ENCODE measurements at regions not wholly inside any gene's neighbourhood (a gene's known extent, or its start where the extent isn't known, plus 50 kb on each side); places are given as distances from the start of the nearest gene placed in this dataset.

DNA sequence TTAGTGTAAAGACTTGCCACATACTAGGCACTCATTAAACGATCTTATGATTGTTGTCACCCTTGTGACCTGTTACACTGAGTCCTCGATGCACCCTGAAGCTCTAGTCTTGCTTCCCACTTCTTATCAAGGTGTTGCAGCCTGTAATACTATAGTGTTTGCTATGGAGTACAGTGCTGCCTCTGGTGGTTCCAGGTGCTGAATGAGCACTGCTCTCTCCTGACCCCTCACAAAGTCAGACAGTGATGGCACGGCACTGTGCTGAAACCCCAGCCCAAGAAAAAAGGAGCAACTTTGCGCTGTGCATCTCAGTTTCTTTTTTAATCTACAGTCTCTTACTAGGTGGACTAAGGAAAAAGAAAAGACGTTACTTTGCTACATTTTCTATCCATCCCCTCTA is 106.3 kb downstream of the GC start:
- DNase-seq, result no peak
- no peak overlapping the region for H3K27ac Mint-ChIP-seq
- TF ChIP-seq, protein P1, sequence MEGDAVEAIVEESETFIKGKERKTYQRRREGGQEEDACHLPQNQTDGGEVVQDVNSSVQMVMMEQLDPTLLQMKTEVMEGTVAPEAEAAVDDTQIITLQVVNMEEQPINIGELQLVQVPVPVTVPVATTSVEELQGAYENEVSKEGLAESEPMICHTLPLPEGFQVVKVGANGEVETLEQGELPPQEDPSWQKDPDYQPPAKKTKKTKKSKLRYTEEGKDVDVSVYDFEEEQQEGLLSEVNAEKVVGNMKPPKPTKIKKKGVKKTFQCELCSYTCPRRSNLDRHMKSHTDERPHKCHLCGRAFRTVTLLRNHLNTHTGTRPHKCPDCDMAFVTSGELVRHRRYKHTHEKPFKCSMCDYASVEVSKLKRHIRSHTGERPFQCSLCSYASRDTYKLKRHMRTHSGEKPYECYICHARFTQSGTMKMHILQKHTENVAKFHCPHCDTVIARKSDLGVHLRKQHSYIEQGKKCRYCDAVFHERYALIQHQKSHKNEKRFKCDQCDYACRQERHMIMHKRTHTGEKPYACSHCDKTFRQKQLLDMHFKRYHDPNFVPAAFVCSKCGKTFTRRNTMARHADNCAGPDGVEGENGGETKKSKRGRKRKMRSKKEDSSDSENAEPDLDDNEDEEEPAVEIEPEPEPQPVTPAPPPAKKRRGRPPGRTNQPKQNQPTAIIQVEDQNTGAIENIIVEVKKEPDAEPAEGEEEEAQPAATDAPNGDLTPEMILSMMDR (IDR thresholded peaks at IDR 0.05), result no peak
- peaks cover 3% of the 10 kb centered on the region for H3K27me3 Mint-ChIP-seq (ENCODE audit: low read depth, poor library complexity)
- no peaks in the 10 kb centered on the region for H3K9me3 Mint-ChIP-seq
- H3K36me3 Mint-ChIP-seq (ENCODE audit: low read depth), result no peaks in the 10 kb centered on the region
- H3K4me1 Mint-ChIP-seq, result peaks cover 3% of the 10 kb centered on the region
- no peak overlapping the region for H3K4me3 Mint-ChIP-seq

GRCh38 chr4:71669291-71669690 is 114.6 kb downstream of the GC start:
- Mint-ChIP-seq H3K4me1 (peaks cover 15% of the 10 kb centered on the region), H3K27me3 (ENCODE audit: low read depth, poor library complexity) (peaks cover 4% of the 10 kb centered on the region), H3K36me3 (ENCODE audit: low read depth) (no peaks in the 10 kb centered on the region), H3K4me3 (no peak overlapping the region), H3K9me3 (no peaks in the 10 kb centered on the region), H3K27ac (no peak overlapping the region)
- DNase-seq, result no peak
- TF ChIP-seq, protein P1 (IDR thresholded peaks at IDR 0.05), result no peak

GRCh38 chr4:71665358-71665757 is 118.5 kb downstream of the GC start:
- H3K4me1 Mint-ChIP-seq, result peaks cover 21% of the 10 kb centered on the region
- H3K4me3 Mint-ChIP-seq, result no peak overlapping the region
- TF ChIP-seq, protein P1 (IDR thresholded peaks at IDR 0.05), result no peak
- H3K9me3 Mint-ChIP-seq, result no peaks in the 10 kb centered on the region
- H3K36me3 Mint-ChIP-seq (ENCODE audit: low read depth), result no peaks in the 10 kb centered on the region
- H3K27ac Mint-ChIP-seq, result peak overlapping the region; percentile 41
- DNase-seq, result no peak
- H3K27me3 Mint-ChIP-seq (ENCODE audit: low read depth, poor library complexity), result peaks cover 4% of the 10 kb centered on the region

DNA sequence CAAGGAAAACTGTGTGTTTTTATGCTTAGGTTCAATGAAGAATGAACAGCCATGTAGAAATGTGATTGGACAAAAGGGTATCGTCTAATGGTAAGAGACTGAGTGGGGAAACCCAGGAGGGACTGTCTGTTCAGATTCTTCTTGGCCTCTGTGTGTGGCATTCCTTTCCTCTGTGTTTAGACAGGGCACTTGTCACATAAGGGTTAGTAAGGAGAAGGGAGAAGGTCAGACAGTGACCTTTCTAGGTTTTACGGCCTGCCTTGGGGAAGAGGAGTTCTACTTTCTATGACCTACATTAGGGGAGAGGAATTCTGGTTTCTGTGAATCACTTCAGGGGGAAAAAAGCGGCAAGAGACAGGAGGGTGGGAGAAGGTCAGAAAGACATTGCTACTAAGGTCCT is 119.5 kb downstream of the GC start:
- peaks cover 21% of the 10 kb centered on the region for H3K4me1 Mint-ChIP-seq
- H3K4me3 Mint-ChIP-seq, result no peak overlapping the region
- H3K27ac Mint-ChIP-seq, result peak overlapping the region; percentile 6
- DNase-seq, result no peak
- H3K27me3 Mint-ChIP-seq (ENCODE audit: low read depth, poor library complexity), result peaks cover 4% of the 10 kb centered on the region
- no peaks in the 10 kb centered on the region for H3K36me3 Mint-ChIP-seq (ENCODE audit: low read depth)
- TF ChIP-seq, protein P1 (IDR thresholded peaks at IDR 0.05), result no peak
- no peaks in the 10 kb centered on the region for H3K9me3 Mint-ChIP-seq

GRCh38 chr4:71663780-71664179 is 120.1 kb downstream of the GC start:
- H3K9me3 Mint-ChIP-seq, result no peaks in the 10 kb centered on the region
- TF ChIP-seq, protein P1 (IDR thresholded peaks at IDR 0.05), result no peak

GRCh38 chr4:71659979-71660378 is 123.9 kb downstream of the GC start:
- DNase-seq, result no peak

More at GRCh38 chr4:71663780-71664179, 120.1 kb downstream of the GC start:
- Mint-ChIP-seq H3K4me3 (no peak overlapping the region), H3K27me3 (ENCODE audit: low read depth, poor library complexity) (peaks cover 4% of the 10 kb centered on the region), H3K27ac (no peak overlapping the region), H3K36me3 (ENCODE audit: low read depth) (no peaks in the 10 kb centered on the region), H3K4me1 (peaks cover 21% of the 10 kb centered on the region)
- no peak for DNase-seq

More at GRCh38 chr4:71659979-71660378, 123.9 kb downstream of the GC start:
- no peak overlapping the region for H3K27ac Mint-ChIP-seq
- no peaks in the 10 kb centered on the region for H3K36me3 Mint-ChIP-seq (ENCODE audit: low read depth)
- peaks cover 12% of the 10 kb centered on the region for H3K4me1 Mint-ChIP-seq
- H3K9me3 Mint-ChIP-seq, result no peaks in the 10 kb centered on the region
- no peak overlapping the region for H3K4me3 Mint-ChIP-seq
- H3K27me3 Mint-ChIP-seq (ENCODE audit: low read depth, poor library complexity), result no peaks in the 10 kb centered on the region
- TF ChIP-seq, protein P1 (IDR thresholded peaks at IDR 0.05), result no peak

All from nephron progenitor cell (in vitro differentiated cells).